Naive thymus-derived CD4-positive, alpha-beta T cell (primary cell): ENCODE measurements at regions not wholly inside any gene's neighbourhood (a gene's known extent, or its start where the extent isn't known, plus 50 kb on each side); places are given as distances from the start of the nearest gene placed in this dataset.

Experiments
- ATAC-seq: fragments of 150-1000 bp; cut with Tn5 transposase; 2 replicates; pipeline ENCODE4 v1.10.0; 2021; ENCODE audit warnings: mild to moderate bottlenecking, moderate library complexity
- CTCF ChIA-PET: fragments of 350-600 bp; sonication (Branson Sonifier 250); formaldehyde crosslinking; loops from one replicate; lab custom pipeline; 2021; ENCODE audit warnings: antibody characterized with exemption; lab: Charles Lee
- POLR2A ChIA-PET: fragments of 350-600 bp; sonication (Branson Sonifier 250); formaldehyde crosslinking; loops from one replicate; lab custom pipeline; 2021; ENCODE audit warnings: antibody characterized with exemption, inconsistent platforms; lab: Charles Lee
- DNase-seq, 9 donors: peaks; one replicate each; pipeline versions ENCODE4 v3.0.0 to v3.0.0-alpha.2; 2020 to 2022; ENCODE audit warnings: mixed read lengths in 1 of 9
- H3K27ac ChIP-seq: one replicate; pipeline ENCODE4 v1.7.0; 2013; ENCODE audit warnings: mild to moderate bottlenecking, low read depth, low read length, moderate library complexity
- H3K27me3 ChIP-seq, 2 donors: one replicate each; pipeline ENCODE4 v1.7.0; 2013; ENCODE audit warnings: low read length in 2 of 2, mild to moderate bottlenecking in 2 of 2, moderate library complexity in 2 of 2; ENCODE audit not compliant: control insufficient read depth in 2 of 2, insufficient read depth in 2 of 2
- H3K36me3 ChIP-seq, 3 experiments: 1 replicate in 2 of 3; 2 replicates in 1 of 3; pipeline ENCODE4 v1.7.0; 2013; ENCODE audit warnings: low read length in 3 of 3, mild to moderate bottlenecking in 3 of 3, moderate library complexity in 1 of 3; ENCODE audit not compliant: insufficient read depth in 3 of 3, control insufficient read depth in 2 of 3
- H3K4me1 ChIP-seq, 2 donors: one replicate each; pipeline ENCODE4 v1.7.0; 2013; ENCODE audit warnings: low read length in 2 of 2, mild to moderate bottlenecking in 2 of 2, moderate library complexity in 1 of 2; ENCODE audit not compliant: control insufficient read depth in 2 of 2, insufficient read depth in 2 of 2
- H3K4me3 ChIP-seq: 2 replicates; pipeline ENCODE4 v1.7.0; 2013; ENCODE audit warnings: mild to moderate bottlenecking, low read length
- H3K9me3 ChIP-seq, 3 experiments: 1 replicate in 2 of 3; 2 replicates in 1 of 3; pipeline ENCODE4 v1.7.0; 2013; ENCODE audit warnings: low read length in 3 of 3; ENCODE audit not compliant: control insufficient read depth in 2 of 3
- H3K27ac Mint-ChIP-seq, 9 donors: one replicate each; pipeline ENCODE4 v1.8.0; 2020 to 2022; ENCODE audit warnings: mixed read lengths in 9 of 9, mild to moderate bottlenecking in 8 of 9, moderate library complexity in 5 of 9, inconsistent platforms in 2 of 9
- H3K27me3 Mint-ChIP-seq, 5 donors: one replicate each; pipeline ENCODE4 v1.8.0; 2021 to 2022; ENCODE audit warnings: mixed read lengths in 5 of 5, mild to moderate bottlenecking in 1 of 5
- H3K36me3 Mint-ChIP-seq, 5 donors: one replicate each; pipeline ENCODE4 v1.8.0; 2020 to 2022; ENCODE audit warnings: mixed read lengths in 5 of 5, mild to moderate bottlenecking in 3 of 5, inconsistent platforms in 1 of 5
- H3K4me1 Mint-ChIP-seq, 7 donors: one replicate each; pipeline ENCODE4 v1.8.0; 2020 to 2022; ENCODE audit warnings: mixed read lengths in 7 of 7, mild to moderate bottlenecking in 3 of 7, inconsistent platforms in 1 of 7
- H3K4me3 Mint-ChIP-seq, 10 donors: one replicate each; pipeline ENCODE4 v1.8.0; 2020 to 2022; ENCODE audit warnings: mild to moderate bottlenecking in 10 of 10, mixed read lengths in 10 of 10, moderate library complexity in 6 of 10, inconsistent platforms in 2 of 10
- H3K9me3 Mint-ChIP-seq, 11 donors: one replicate each; pipeline ENCODE4 v1.8.0; 2020 to 2022; ENCODE audit warnings: mixed read lengths in 11 of 11, mild to moderate bottlenecking in 4 of 11, inconsistent platforms in 1 of 11, moderate library complexity in 1 of 11
- intact Hi-C, 2 donors: fragments of 100-400 bp; cut with micrococcal nuclease; formaldehyde crosslinking; loops; one replicate each; pipeline ENCODE4 v1.15.1; 2023

DNA sequence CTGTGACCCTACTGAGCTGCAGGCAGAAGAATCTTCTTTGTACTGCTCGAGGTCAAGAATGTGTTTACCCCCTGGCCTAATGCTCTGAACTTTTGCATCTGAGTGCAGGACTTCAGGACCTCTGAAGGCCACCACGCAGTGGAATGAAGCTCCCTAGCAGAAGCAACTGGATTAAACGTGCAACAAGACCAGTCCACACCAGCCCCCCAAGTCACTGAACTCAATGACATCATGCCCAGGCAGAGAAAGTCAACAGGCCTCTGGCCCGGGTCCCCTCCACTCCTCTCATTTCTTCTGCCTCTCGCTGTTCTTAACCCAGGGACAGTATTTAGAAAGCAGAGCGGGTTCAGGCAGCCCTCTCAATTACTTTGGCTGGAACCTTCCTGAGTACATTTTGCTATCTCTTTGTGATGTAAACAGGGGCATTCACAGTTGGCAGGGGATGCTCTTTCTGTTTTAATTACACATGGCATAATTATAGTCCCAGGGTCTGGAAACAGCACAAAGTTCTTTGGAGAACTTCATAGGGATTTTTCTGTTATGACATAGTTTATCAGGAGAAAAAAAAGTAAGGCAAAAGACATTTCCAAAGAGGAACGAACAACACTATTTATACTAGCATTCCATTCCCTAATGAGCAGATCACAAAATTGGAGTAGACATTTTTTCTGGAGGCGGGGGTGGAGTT is 108.2 kb upstream of the SPATA31D4 start:
- no peaks in the 10 kb centered on the region for H3K4me1 ChIP-seq
- POLR2A ChIA-PET, result no interaction called here
- H3K4me3 ChIP-seq, result no peak overlapping the region
- no peaks in the 10 kb centered on the region for H3K27me3 ChIP-seq
- no peaks in the 10 kb centered on the region for H3K27me3 Mint-ChIP-seq
- H3K27ac Mint-ChIP-seq, result no peak overlapping the region
- peaks cover 1 to 8% (median 3%) of the 10 kb centered on the region in 7 donors for H3K4me1 Mint-ChIP-seq
- no peak overlapping the region for H3K4me3 Mint-ChIP-seq
- no peaks in the 10 kb centered on the region for H3K9me3 ChIP-seq
- CTCF ChIA-PET, result no interaction called here
- DNase-seq (no peak), ATAC-seq (no peak)
- H3K36me3 ChIP-seq, result no peaks in the 10 kb centered on the region
- intact Hi-C loops, result no loop called here
- no peak overlapping the region for H3K27ac ChIP-seq
- H3K36me3 Mint-ChIP-seq, result no peaks in the 10 kb centered on the region
- H3K9me3 Mint-ChIP-seq, result peaks cover 0 to 3% (median 0%) of the 10 kb centered on the region in 11 donors

DNA sequence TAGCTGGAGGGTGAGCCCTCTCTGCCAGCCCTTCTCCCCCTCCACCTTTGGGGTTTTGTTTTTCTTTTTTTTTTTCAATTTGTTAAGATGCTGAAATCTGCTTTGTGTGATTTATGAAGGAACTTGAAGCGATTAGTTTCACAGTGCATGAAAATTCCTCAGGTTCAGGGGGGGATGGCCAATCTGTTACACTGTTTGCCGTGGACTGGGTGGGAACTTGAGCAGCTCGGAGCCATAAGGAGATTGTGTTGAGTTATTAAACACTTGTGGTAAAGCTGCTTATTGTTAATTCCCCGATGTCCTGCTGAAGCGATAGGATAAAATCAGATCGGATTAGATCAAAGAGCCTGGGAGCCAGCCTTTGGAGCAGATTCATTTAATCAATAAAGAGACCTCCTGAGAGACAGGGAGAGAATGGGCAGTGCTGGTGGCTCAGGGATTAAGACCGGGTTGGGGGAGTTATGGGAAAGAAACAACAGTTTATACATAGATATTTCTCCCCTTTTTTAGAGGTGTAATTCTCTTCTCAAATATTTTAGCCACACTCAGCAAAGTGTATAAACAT is 105.8 kb upstream of the SPATA31D4 start:
- Mint-ChIP-seq H3K4me3 (no peak overlapping the region), H3K9me3 (peaks cover 0 to 3% (median 0%) of the 10 kb centered on the region in 11 donors), H3K27ac (no peak overlapping the region), H3K36me3 (peaks cover 0 to 4% (median 0%) of the 10 kb centered on the region in 5 donors), H3K4me1 (no peaks in the 10 kb centered on the region), H3K27me3 (no peaks in the 10 kb centered on the region)
- ChIA-PET CTCF (no interaction called here), POLR2A (no interaction called here)
- no peak for ATAC-seq
- Histone ChIP-seq H3K9me3 (no peaks in the 10 kb centered on the region), H3K4me3 (no peak overlapping the region), H3K36me3 (no peaks in the 10 kb centered on the region), H3K27me3 (no peaks in the 10 kb centered on the region), H3K4me1 (no peaks in the 10 kb centered on the region), H3K27ac (no peak overlapping the region)
- no peak for DNase-seq
- intact Hi-C loops, result no loop called here

DNA sequence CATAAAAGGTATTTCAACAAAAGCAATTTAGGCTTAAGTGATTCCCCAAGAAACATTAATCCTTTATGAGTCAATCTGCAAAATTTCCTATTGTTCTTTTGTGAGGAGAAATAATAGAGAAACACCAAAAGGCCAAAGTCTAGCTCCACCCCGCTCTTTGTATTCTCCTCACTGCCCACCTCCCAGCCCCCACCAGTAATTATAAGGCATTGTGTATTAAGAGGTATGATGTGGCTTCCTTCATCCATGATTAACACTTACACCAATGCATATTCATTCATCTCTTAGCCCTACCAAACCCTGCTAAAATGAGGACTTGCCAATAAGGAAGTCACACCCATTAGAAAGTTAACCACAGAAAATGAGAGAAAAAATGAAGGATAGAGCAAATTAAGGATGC is 105.3 kb upstream of the SPATA31D4 start:
- ChIA-PET POLR2A (no interaction called here), CTCF (no interaction called here)
- no peak overlapping the region for H3K4me3 Mint-ChIP-seq
- H3K27me3 Mint-ChIP-seq, result no peaks in the 10 kb centered on the region
- Histone ChIP-seq H3K27ac (no peak overlapping the region), H3K9me3 (no peaks in the 10 kb centered on the region), H3K27me3 (no peaks in the 10 kb centered on the region), H3K4me1 (no peaks in the 10 kb centered on the region), H3K4me3 (no peak overlapping the region), H3K36me3 (no peaks in the 10 kb centered on the region)
- DNase-seq (no peak), ATAC-seq (no peak)
- no peak overlapping the region for H3K27ac Mint-ChIP-seq
- H3K36me3 Mint-ChIP-seq, result peaks cover 0 to 4% (median 0%) of the 10 kb centered on the region in 5 donors
- H3K4me1 Mint-ChIP-seq, result no peaks in the 10 kb centered on the region
- intact Hi-C loops, result no loop called here
- peaks cover 0 to 3% (median 0%) of the 10 kb centered on the region in 11 donors for H3K9me3 Mint-ChIP-seq

DNA sequence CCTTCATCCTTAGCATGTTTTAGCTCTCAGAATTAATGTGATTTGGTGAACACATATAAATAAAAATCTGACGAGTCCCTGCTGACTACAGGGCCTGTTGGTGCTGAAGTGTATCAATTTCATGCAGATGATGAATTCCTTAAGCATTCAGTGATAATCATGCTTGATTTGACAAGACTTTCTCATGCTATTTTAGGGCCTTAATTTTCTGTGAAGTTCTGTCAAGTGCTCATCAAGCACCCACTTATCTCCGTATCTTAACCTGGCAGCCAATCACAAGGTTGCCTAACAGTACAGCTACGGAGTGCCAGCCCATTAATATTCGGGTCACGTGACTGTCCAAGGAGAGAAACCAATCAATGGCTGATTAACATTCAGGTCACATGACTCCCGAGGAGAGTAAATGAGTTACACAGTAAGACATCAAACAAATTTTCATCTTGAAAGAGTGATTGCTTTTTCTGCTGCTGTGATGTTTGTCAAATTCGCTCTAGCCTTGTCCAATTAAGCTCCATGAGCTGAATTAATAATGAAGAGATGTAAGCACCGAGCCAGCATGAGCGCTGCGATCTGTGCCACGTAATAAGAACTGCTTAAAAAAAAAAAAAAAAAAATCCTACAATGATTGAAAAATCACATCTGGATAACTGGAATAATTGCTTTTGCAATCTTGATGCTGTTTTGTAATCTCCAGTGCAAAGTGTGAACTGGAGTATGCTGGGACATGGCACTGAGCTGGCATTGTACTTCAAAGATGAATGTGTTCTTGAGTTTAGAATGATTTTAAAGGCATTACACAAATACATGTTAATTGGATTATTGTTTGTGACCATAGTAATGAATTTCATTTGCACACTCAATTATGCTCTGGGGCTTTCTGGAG is 104.3 kb upstream of the SPATA31D4 start:
- Mint-ChIP-seq H3K36me3 (peaks cover 0 to 4% (median 0%) of the 10 kb centered on the region in 5 donors), H3K4me3 (no peak overlapping the region), H3K27me3 (no peaks in the 10 kb centered on the region), H3K4me1 (no peaks in the 10 kb centered on the region), H3K9me3 (peaks cover 0 to 3% (median 0%) of the 10 kb centered on the region in 11 donors), H3K27ac (no peak overlapping the region)
- Histone ChIP-seq H3K4me3 (no peak overlapping the region), H3K4me1 (no peaks in the 10 kb centered on the region), H3K27ac (no peak overlapping the region), H3K27me3 (no peaks in the 10 kb centered on the region), H3K36me3 (no peaks in the 10 kb centered on the region), H3K9me3 (no peaks in the 10 kb centered on the region)
- ChIA-PET POLR2A (no interaction called here), CTCF (no interaction called here)
- DNase-seq (no peak), ATAC-seq (no peak)
- intact Hi-C loops, result no loop called here

DNA sequence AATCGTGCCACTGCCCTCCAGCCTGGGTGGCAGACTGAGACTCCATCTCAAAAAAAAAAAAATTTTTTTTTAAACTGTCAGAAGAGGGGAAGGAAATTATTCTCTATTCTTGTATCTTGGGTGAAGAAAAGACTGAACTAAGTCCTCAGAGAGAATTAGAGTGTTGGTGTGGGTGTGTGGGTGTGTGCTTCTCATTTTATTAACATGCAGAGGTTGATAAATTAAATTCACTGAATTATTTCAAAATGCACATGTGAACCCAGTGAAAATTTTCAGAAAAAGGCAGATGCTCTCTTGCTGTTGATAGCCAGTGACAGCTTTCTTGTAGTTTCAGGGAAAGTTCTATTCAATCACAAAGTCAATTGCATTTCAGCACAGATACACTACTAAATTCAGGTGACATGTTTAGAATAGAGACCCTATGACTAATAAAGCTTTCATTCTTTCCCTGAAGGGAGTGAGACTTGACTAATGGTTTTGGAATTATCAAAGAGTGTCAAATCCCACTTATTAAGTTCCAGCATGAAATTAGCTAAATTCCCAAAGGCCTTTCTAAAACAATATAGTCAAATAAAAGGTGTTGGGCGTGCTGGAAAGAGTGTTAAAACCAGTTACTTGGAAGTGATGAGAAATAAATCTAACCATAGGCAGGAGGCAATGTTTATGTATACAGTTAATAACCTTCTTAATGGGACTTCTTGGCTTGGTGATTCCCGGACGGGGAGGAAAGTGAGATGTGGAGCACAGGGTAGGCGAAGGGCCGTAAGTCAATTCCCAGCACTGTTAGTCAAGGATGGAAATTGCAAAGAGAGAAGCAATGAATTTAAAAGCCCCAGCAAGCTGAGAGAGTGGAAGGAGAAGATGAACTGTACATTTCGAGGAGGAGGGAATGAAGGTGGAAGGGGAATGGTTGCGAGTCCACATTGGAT is 103.2 kb upstream of the SPATA31D4 start:
- Histone ChIP-seq H3K36me3 (no peaks in the 10 kb centered on the region), H3K4me3 (no peak overlapping the region), H3K27ac (no peak overlapping the region), H3K9me3 (no peaks in the 10 kb centered on the region), H3K4me1 (no peaks in the 10 kb centered on the region), H3K27me3 (no peaks in the 10 kb centered on the region)
- Mint-ChIP-seq H3K36me3 (peaks cover 0 to 4% (median 0%) of the 10 kb centered on the region in 5 donors), H3K27me3 (no peaks in the 10 kb centered on the region), H3K4me3 (no peak overlapping the region), H3K27ac (no peak overlapping the region), H3K4me1 (no peaks in the 10 kb centered on the region), H3K9me3 (peaks cover 0 to 3% (median 0%) of the 10 kb centered on the region in 11 donors)
- no peak for DNase-seq
- no peak for ATAC-seq
- ChIA-PET POLR2A (no interaction called here), CTCF (no interaction called here)
- intact Hi-C loops, result no loop called here

DNA sequence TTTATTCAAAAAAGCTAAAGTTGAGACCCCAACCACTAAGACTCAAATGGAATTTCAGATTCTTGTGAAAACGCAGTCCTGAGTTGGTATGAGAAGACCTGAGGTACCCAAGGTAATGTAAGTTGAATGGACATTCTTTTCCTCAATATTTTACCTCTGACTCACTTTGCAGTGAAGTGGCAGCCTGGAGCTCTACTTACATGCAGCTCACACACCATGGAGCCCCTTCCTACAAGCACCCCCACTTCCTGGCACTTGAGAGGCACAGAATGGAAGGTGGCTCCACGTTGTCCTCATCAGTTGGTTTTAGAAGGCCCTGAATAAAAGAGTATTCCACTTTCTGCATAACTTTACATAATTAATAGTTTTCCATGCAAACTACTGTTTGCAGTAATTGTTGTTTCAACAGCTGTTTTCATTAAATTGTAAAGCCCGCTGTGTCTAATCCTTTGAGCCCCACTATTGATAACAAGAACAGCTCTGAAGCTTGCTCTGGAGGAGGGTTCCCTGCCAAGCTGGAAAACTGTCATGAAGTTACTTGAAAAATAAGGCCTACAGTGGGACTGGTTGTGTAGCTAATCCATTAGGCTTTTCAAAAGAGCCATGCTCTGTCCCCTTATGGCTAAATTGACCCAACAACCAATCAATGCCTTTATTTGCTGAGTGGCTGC is 102.2 kb upstream of the SPATA31D4 start:
- CTCF ChIA-PET, result no interaction called here
- Histone ChIP-seq H3K4me3 (no peak overlapping the region), H3K27me3 (no peaks in the 10 kb centered on the region), H3K4me1 (no peaks in the 10 kb centered on the region), H3K36me3 (no peaks in the 10 kb centered on the region), H3K9me3 (no peaks in the 10 kb centered on the region), H3K27ac (no peak overlapping the region)
- POLR2A ChIA-PET, result no interaction called here
- peaks cover 0 to 3% (median 0%) of the 10 kb centered on the region in 11 donors for H3K9me3 Mint-ChIP-seq
- H3K27ac Mint-ChIP-seq, result no peak overlapping the region
- H3K4me3 Mint-ChIP-seq, result no peak overlapping the region
- H3K27me3 Mint-ChIP-seq, result no peaks in the 10 kb centered on the region
- DNase-seq, result no peak
- ATAC-seq, result no peak
- no peaks in the 10 kb centered on the region for H3K4me1 Mint-ChIP-seq
- intact Hi-C loops, result no loop called here
- peaks cover 0 to 4% (median 0%) of the 10 kb centered on the region in 5 donors for H3K36me3 Mint-ChIP-seq
